Erythroblast (primary cell): ENCODE measurements at regions not wholly inside any gene's neighbourhood (a gene's known extent, or its start where the extent isn't known, plus 50 kb on each side); places are given as distances from the start of the nearest gene placed in this dataset.

ENCODE experiments used
- DNase-seq, 2 experiments: peaks; one replicate each; lab custom pipeline; 2025; lab: John Stamatoyannopoulos, UW
- GATA1 ChIP-seq: IDR thresholded peaks from 2 replicates; pipeline ENCODE4 v1.6.1; 2011; ENCODE audit warnings: low read depth, mild to moderate bottlenecking, control low read depth, low read length, moderate library complexity
- POLR2A ChIP-seq: IDR thresholded peaks from 2 replicates; pipeline ENCODE4 v1.6.1; 2011; ENCODE audit warnings: mild to moderate bottlenecking, low read length

GRCh38 chr5:30331534-30331933 lies 862.0 kb upstream of the CDH6 start:
- TF ChIP-seq GATA1 (no peak), POLR2A (no peak)

GRCh38 chr5:30325795-30326194 lies 867.7 kb upstream of the CDH6 start:
- no peak for DNase-seq
- TF ChIP-seq POLR2A: no peak
- TF ChIP-seq GATA1: no peak

More at GRCh38 chr5:30331534-30331933, 862.0 kb upstream of the CDH6 start:
- no peak for DNase-seq

GRCh38 chr5:30324083-30324482 lies 869.4 kb upstream of the CDH6 start:
- TF ChIP-seq GATA1: no peak
- TF ChIP-seq POLR2A: no peak
- DNase-seq: no peak

- no peak for DNase-seq
- TF ChIP-seq GATA1 (no peak), POLR2A (no peak)
These were observed 905.6 kb upstream of the CDH6 start for GRCh38 chr5:30287890-30288289.

- no peak for DNase-seq
- TF ChIP-seq POLR2A: no peak
- no peak for TF ChIP-seq GATA1
These were observed 914.2 kb upstream of the CDH6 start for GRCh38 chr5:30279237-30279636.

- no peak for DNase-seq
- TF ChIP-seq POLR2A (no peak), GATA1 (no peak)
These were observed 926.5 kb upstream of the CDH6 start for GRCh38 chr5:30267026-30267425.

GRCh38 chr5:30239331-30240022 lies 954.0 kb upstream of the CDH6 start:
- no peak for TF ChIP-seq POLR2A
- TF ChIP-seq GATA1: no peak
- DNase-seq: no peak

GRCh38 chr5:30237189-30237588 lies 956.3 kb upstream of the CDH6 start:
- TF ChIP-seq POLR2A (no peak), GATA1 (no peak)
- DNase-seq: no peak

- no peak for TF ChIP-seq POLR2A
- no peak for TF ChIP-seq GATA1
- no peak for DNase-seq
These were observed 983.7 kb upstream of the CDH6 start for GRCh38 chr5:30209755-30210154.

GRCh38 chr5:30197662-30198061 lies 995.8 kb upstream of the CDH6 start:
- no peak for TF ChIP-seq POLR2A
- no peak for TF ChIP-seq GATA1
- no peak for DNase-seq

GRCh38 chr5:30195036-30195435 lies 998.5 kb upstream of the CDH6 start:
- DNase-seq: no peak
- TF ChIP-seq GATA1: no peak
- TF ChIP-seq POLR2A: no peak

- DNase-seq: no peak
- TF ChIP-seq POLR2A: no peak
- no peak for TF ChIP-seq GATA1
These were observed 998.9 kb upstream of the CDH6 start for GRCh38 chr5:30194595-30194994.

GRCh38 chr5:30183795-30184194 lies 1009.7 kb upstream of the CDH6 start:
- TF ChIP-seq POLR2A (no peak), GATA1 (no peak)
- no peak for DNase-seq

GRCh38 chr5:30156156-30156555 lies 1037.3 kb upstream of the CDH6 start:
- DNase-seq: no peak
- TF ChIP-seq POLR2A (no peak), GATA1 (no peak)

GRCh38 chr5:30152431-30152830 lies 1041.1 kb upstream of the CDH6 start:
- no peak for DNase-seq

GRCh38 chr5:30150231-30150630 lies 1043.3 kb upstream of the CDH6 start:
- TF ChIP-seq POLR2A: no peak
- TF ChIP-seq GATA1: no peak

More at GRCh38 chr5:30152431-30152830, 1041.1 kb upstream of the CDH6 start:
- TF ChIP-seq POLR2A: no peak

More at GRCh38 chr5:30150231-30150630, 1043.3 kb upstream of the CDH6 start:
- no peak for DNase-seq
